ENCODE measurements at regions not wholly inside any gene's neighbourhood (a gene's known extent, or its start where the extent isn't known, plus 50 kb on each side); places are given as distances from the start of the nearest gene placed in this dataset.
A peak's percentile ranks its signal among the peaks of the same experiment; 100 is the strongest.

- no peak overlapping the region for H3K4me3 ChIP-seq (ENCODE audit: low read depth, low read length)
- ChIA-PET CTCF (no interaction called here), POLR2A (no interaction called here)
- no peak for DNase-seq (ENCODE audit: low read depth, low spot score)
- no peaks in the 10 kb centered on the region for H3K27me3 ChIP-seq (ENCODE audit: control insufficient read depth, insufficient read depth, low read length)
- no peaks in the 10 kb centered on the region for H3K9me3 ChIP-seq (ENCODE audit: control insufficient read depth, insufficient read depth, low read length)
- TF ChIP-seq, protein P1, sequence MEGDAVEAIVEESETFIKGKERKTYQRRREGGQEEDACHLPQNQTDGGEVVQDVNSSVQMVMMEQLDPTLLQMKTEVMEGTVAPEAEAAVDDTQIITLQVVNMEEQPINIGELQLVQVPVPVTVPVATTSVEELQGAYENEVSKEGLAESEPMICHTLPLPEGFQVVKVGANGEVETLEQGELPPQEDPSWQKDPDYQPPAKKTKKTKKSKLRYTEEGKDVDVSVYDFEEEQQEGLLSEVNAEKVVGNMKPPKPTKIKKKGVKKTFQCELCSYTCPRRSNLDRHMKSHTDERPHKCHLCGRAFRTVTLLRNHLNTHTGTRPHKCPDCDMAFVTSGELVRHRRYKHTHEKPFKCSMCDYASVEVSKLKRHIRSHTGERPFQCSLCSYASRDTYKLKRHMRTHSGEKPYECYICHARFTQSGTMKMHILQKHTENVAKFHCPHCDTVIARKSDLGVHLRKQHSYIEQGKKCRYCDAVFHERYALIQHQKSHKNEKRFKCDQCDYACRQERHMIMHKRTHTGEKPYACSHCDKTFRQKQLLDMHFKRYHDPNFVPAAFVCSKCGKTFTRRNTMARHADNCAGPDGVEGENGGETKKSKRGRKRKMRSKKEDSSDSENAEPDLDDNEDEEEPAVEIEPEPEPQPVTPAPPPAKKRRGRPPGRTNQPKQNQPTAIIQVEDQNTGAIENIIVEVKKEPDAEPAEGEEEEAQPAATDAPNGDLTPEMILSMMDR (IDR thresholded peaks at IDR 0.05; ENCODE audit: low read depth, low read length): no peak
- H3K27ac ChIP-seq (ENCODE audit: low read depth, low read length): no peak overlapping the region
These were observed 1341.3 kb downstream of the LRFN5 start for GRCh38 chr14:42947991-42948390.

- Histone ChIP-seq H3K27me3 (ENCODE audit: control insufficient read depth, insufficient read depth, low read length) (no peaks in the 10 kb centered on the region), H3K4me3 (ENCODE audit: low read depth, low read length) (no peak overlapping the region), H3K9me3 (ENCODE audit: control insufficient read depth, insufficient read depth, low read length) (no peaks in the 10 kb centered on the region), H3K27ac (ENCODE audit: low read depth, low read length) (no peak overlapping the region)
- CTCF ChIA-PET: no interaction called here
- TF ChIP-seq, protein P1 (IDR thresholded peaks at IDR 0.05; ENCODE audit: low read depth, low read length): no peak
- peak; percentile 26 for DNase-seq (ENCODE audit: low read depth, low spot score)
- POLR2A ChIA-PET: no interaction called here
These were observed 1337.6 kb downstream of the LRFN5 start for GRCh38 chr14:42944284-42944683.

DNA sequence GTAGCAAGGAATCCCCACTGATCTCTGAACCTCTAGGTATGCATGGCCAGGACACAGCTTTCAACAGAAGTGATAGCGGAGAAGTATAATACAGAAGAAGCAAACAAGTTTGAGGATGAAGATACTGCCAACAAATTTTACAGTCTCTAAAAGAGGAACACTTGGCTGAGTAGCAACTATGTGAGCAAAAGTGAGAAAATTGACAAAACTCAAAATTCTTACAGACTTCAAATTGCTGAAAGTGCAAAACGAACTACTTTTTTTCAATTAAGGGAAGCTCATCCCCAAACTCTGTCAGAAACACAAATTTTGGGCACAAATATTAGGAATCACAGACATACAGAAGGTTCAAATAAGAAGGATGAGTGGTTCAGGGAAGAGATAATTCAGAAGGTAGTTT lies 1324.6 kb downstream of the LRFN5 start:
- H3K27me3 ChIP-seq (ENCODE audit: control insufficient read depth, insufficient read depth, low read length): no peaks in the 10 kb centered on the region
- TF ChIP-seq, protein P1 (IDR thresholded peaks at IDR 0.05; ENCODE audit: low read depth, low read length): no peak
- CTCF ChIA-PET: no interaction called here
- POLR2A ChIA-PET: no interaction called here
- no peak for DNase-seq (ENCODE audit: low read depth, low spot score)
- H3K4me3 ChIP-seq (ENCODE audit: low read depth, low read length): no peak overlapping the region
- no peaks in the 10 kb centered on the region for H3K9me3 ChIP-seq (ENCODE audit: control insufficient read depth, insufficient read depth, low read length)
- no peak overlapping the region for H3K27ac ChIP-seq (ENCODE audit: low read depth, low read length)

GRCh38 chr14:42929806-42930480 lies 1323.3 kb downstream of the LRFN5 start:
- H3K4me3 ChIP-seq (ENCODE audit: low read depth, low read length): no peak overlapping the region
- no peaks in the 10 kb centered on the region for H3K9me3 ChIP-seq (ENCODE audit: control insufficient read depth, insufficient read depth, low read length)
- no peak overlapping the region for H3K27ac ChIP-seq (ENCODE audit: low read depth, low read length)
- TF ChIP-seq, protein P1 (IDR thresholded peaks at IDR 0.05; ENCODE audit: low read depth, low read length): no peak
- no peaks in the 10 kb centered on the region for H3K27me3 ChIP-seq (ENCODE audit: control insufficient read depth, insufficient read depth, low read length)
- peak; percentile 39 for DNase-seq (ENCODE audit: low read depth, low spot score)
- ChIA-PET POLR2A (no interaction called here), CTCF (no interaction called here)

DNA sequence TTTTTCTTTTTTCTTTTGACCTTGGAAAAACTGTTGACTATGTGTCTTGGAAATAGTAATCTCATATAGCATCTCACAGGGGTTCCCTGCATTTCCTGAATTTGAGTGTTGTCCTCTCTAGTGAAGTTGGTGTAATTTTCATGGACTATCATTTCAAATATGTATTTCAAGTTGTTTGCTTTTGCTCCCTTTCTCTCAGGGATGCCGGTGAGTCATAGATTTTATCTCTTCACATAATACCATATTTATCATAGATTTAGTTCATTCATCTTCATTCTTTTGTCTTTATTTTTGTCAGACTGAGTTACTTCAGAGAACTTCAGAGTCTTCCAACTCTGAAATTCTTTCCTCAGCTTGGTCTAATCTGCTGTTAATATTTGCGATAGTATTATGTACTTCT lies 1320.6 kb downstream of the LRFN5 start:
- Histone ChIP-seq H3K9me3 (ENCODE audit: control insufficient read depth, insufficient read depth, low read length) (no peaks in the 10 kb centered on the region), H3K27me3 (ENCODE audit: control insufficient read depth, insufficient read depth, low read length) (no peaks in the 10 kb centered on the region), H3K4me3 (ENCODE audit: low read depth, low read length) (no peak overlapping the region), H3K27ac (ENCODE audit: low read depth, low read length) (no peak overlapping the region)
- ChIA-PET CTCF (no interaction called here), POLR2A (no interaction called here)
- no peak for DNase-seq (ENCODE audit: low read depth, low spot score)
- TF ChIP-seq, protein P1 (IDR thresholded peaks at IDR 0.05; ENCODE audit: low read depth, low read length): no peak

Measured in AG04450 (cell line).